Activated T-helper 17 cell treated with anti-CD3 and anti-CD28 coated beads, Interleukin-2, amount 50 U/mL, for 72 hours (primary cell): ENCODE measurements at regions not wholly inside any gene's neighbourhood (a gene's known extent, or its start where the extent isn't known, plus 50 kb on each side); places are given as distances from the start of the nearest gene placed in this dataset.
"Not testable (repeated sequence)": the region's sequence is repeated elsewhere in the genome, so short reads cannot be mapped to it uniquely, and the experiment has no call there.

Source experiments
- ATAC-seq: fragments of 150-1000 bp; cut with Tn5 transposase; replicated peaks from 2 replicates; pipeline ENCODE4 v1.10.0; 2021; ENCODE audit warnings: mild to moderate bottlenecking, moderate library complexity
- H3K27ac Mint-ChIP-seq: one replicate; pipeline ENCODE4 v1.8.0; 2022; ENCODE audit warnings: mixed read lengths
- H3K27me3 Mint-ChIP-seq: one replicate; pipeline ENCODE4 v1.8.0; 2022; ENCODE audit warnings: mixed read lengths
- H3K36me3 Mint-ChIP-seq: one replicate; pipeline ENCODE4 v1.8.0; 2022; ENCODE audit warnings: low read depth, mild to moderate bottlenecking, mixed read lengths
- H3K4me1 Mint-ChIP-seq: one replicate; pipeline ENCODE4 v1.8.0; 2022; ENCODE audit warnings: mixed read lengths
- H3K4me3 Mint-ChIP-seq: one replicate; pipeline ENCODE4 v1.8.0; 2022; ENCODE audit warnings: mild to moderate bottlenecking, mixed read lengths
- H3K9me3 Mint-ChIP-seq: one replicate; pipeline ENCODE4 v1.8.0; 2022; ENCODE audit warnings: mixed read lengths

DNA sequence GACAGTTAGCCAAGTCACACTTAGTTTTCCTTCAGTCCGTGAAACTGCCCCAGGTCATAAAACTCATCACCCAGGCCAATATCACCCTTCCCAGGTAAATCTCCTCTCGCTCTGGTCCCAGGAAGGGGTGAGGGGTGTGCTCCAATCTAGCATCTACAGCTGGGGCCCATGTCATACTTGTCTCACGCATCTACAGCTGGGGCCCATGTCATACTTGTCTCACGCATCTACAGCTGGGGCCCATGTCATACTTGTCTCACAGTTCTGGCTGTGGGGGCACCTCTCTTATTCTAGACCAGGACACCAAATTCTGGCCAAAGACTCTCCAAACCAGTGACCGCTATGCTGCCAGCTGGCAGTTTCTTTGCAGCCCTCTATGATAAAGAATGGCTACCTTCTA lies 123.3 kb upstream of the DLGAP1 start:
- Mint-ChIP-seq H3K9me3 (peaks cover 17% of the 10 kb centered on the region), H3K4me3 (no peak overlapping the region)

DNA sequence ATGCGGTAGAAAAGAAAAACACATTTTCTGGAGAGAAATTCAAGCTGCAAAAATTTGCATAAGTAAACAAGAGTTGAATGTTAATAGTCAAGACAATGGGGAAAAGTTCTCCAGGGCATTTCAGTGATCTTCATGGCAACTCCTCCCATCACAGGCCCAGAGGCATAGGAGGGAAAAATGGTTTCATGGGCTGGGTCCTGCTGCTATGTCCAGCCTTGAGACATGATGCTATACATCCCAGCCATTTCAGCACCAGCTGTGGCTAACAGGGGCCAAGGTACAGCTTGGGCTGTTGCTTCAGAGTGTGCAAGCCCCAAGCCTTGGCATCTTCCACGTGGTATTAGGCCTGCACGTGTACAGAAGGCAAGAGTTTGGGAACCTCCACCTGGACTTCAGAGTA lies 118.6 kb upstream of the DLGAP1 start:
- Mint-ChIP-seq H3K9me3 (peaks cover 26% of the 10 kb centered on the region), H3K4me3 (no peak overlapping the region), H3K36me3 (no peaks in the 10 kb centered on the region), H3K27me3 (no peaks in the 10 kb centered on the region), H3K27ac (no peak overlapping the region), H3K4me1 (no peaks in the 10 kb centered on the region)
- ATAC-seq: no peak

More for the DNA sequence above, 123.3 kb upstream of the DLGAP1 start:
- Mint-ChIP-seq H3K36me3 (no peaks in the 10 kb centered on the region), H3K4me1 (no peaks in the 10 kb centered on the region), H3K27me3 (no peaks in the 10 kb centered on the region), H3K27ac (no peak overlapping the region)
- ATAC-seq: no peak

DNA sequence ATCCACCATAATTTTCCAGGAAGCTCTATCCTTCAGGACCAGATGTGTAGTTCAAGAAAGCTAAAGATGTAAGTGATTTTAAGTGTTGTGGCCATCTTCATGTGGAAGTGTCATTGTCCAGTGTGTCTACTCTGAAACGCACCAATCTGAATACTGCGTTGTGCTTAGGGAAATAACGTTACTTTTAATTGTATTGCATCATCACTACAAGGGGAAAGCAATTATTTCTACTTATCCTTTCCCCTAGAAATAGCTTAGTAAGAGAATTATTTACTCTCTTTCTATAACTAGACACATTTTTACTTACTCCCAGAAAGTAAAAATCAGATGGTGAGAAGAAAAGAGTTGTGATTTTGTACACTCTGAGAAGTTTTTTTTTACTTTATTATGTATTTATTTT lies 102.4 kb upstream of the DLGAP1 start:
- H3K27ac Mint-ChIP-seq: no peak overlapping the region
- no peaks in the 10 kb centered on the region for H3K27me3 Mint-ChIP-seq
- no peak for ATAC-seq
- no peak overlapping the region for H3K4me3 Mint-ChIP-seq
- H3K9me3 Mint-ChIP-seq: peaks cover 5% of the 10 kb centered on the region
- H3K4me1 Mint-ChIP-seq: no peaks in the 10 kb centered on the region
- no peaks in the 10 kb centered on the region for H3K36me3 Mint-ChIP-seq

DNA sequence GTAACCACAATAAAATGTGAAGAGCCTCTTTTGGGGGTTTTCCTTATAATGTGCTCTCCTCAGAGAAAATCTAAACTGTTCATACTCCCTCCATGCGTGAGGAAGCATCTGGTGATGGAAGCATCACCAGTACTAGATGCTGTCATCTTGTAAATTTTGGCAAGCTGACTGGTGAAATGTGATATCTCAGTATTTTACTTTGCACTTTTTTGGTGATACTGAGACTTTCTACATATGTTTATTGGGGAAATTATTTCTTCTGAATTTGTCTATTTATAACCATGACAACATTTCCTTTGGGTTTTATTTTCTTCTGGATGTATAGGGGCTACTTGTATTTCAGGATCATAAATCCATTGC lies 95.9 kb upstream of the DLGAP1 start:
- Mint-ChIP-seq H3K4me1 (no peaks in the 10 kb centered on the region), H3K4me3 (no peak overlapping the region), H3K27me3 (no peaks in the 10 kb centered on the region), H3K36me3 (no peaks in the 10 kb centered on the region), H3K9me3 (no peaks in the 10 kb centered on the region), H3K27ac (no peak overlapping the region)
- ATAC-seq: no peak

- no peaks in the 10 kb centered on the region for H3K4me1 Mint-ChIP-seq
- no peak overlapping the region for H3K27ac Mint-ChIP-seq
- H3K36me3 Mint-ChIP-seq: no peaks in the 10 kb centered on the region
- H3K27me3 Mint-ChIP-seq: no peaks in the 10 kb centered on the region
- no peak overlapping the region for H3K4me3 Mint-ChIP-seq
- H3K9me3 Mint-ChIP-seq: peaks cover 6% of the 10 kb centered on the region
- ATAC-seq: no peak
Measured at GRCh38 chr18:4549164-4549872, 94.2 kb upstream of the DLGAP1 start.

DNA sequence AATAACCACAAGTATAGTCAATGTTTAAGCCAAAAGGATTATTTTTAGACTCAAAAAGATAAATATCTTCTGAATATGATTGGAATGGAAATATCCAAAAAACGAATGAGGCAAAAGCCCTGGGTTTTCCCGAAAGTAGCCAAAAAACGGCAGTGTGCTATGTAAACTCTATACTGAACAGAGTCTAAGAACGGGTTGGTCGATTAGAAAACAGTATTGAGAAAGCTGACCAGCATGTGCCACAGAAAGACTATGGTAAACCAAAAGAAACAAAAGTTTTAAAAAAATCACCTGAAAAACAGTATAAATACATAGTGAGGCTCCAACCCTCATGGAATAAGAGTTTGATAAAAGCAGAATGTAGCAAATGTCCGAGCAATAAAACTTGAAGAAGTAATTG lies 92.0 kb upstream of the DLGAP1 start:
- Mint-ChIP-seq H3K4me1 (no peaks in the 10 kb centered on the region), H3K36me3 (no peaks in the 10 kb centered on the region), H3K27ac (no peak overlapping the region), H3K9me3 (peaks cover 6% of the 10 kb centered on the region), H3K27me3 (no peaks in the 10 kb centered on the region), H3K4me3 (no peak overlapping the region)
- ATAC-seq: no peak

- no peaks in the 10 kb centered on the region for H3K27me3 Mint-ChIP-seq
- no peak overlapping the region for H3K4me3 Mint-ChIP-seq
- no peak overlapping the region for H3K27ac Mint-ChIP-seq
- peaks cover 6% of the 10 kb centered on the region for H3K9me3 Mint-ChIP-seq
- H3K36me3 Mint-ChIP-seq: no peaks in the 10 kb centered on the region
- no peaks in the 10 kb centered on the region for H3K4me1 Mint-ChIP-seq
- ATAC-seq: no peak
Measured at GRCh38 chr18:4544142-4544541, 89.0 kb upstream of the DLGAP1 start.

- Mint-ChIP-seq H3K4me1 (no peaks in the 10 kb centered on the region), H3K36me3 (no peaks in the 10 kb centered on the region), H3K27me3 (no peaks in the 10 kb centered on the region), H3K27ac (no peak overlapping the region), H3K4me3 (no peak overlapping the region), H3K9me3 (peaks cover 10% of the 10 kb centered on the region)
- ATAC-seq: no peak
Measured at GRCh38 chr18:4543711-4544110, 88.6 kb upstream of the DLGAP1 start.

GRCh38 chr18:4541588-4541987 lies 86.5 kb upstream of the DLGAP1 start:
- H3K36me3 Mint-ChIP-seq: no peaks in the 10 kb centered on the region
- no peak overlapping the region for H3K27ac Mint-ChIP-seq
- no peak overlapping the region for H3K4me3 Mint-ChIP-seq
- peaks cover 19% of the 10 kb centered on the region for H3K9me3 Mint-ChIP-seq
- H3K4me1 Mint-ChIP-seq: no peaks in the 10 kb centered on the region
- no peak for ATAC-seq
- H3K27me3 Mint-ChIP-seq: no peaks in the 10 kb centered on the region

- Mint-ChIP-seq H3K27ac (no peak overlapping the region), H3K9me3 (peaks cover 25% of the 10 kb centered on the region), H3K36me3 (no peaks in the 10 kb centered on the region), H3K27me3 (no peaks in the 10 kb centered on the region), H3K4me1 (no peaks in the 10 kb centered on the region), H3K4me3 (no peak overlapping the region)
- ATAC-seq: no peak
Measured at GRCh38 chr18:4536447-4536846, 81.3 kb upstream of the DLGAP1 start.

GRCh38 chr18:4528405-4528804 lies 73.3 kb upstream of the DLGAP1 start:
- no peak overlapping the region for H3K27ac Mint-ChIP-seq
- no peaks in the 10 kb centered on the region for H3K4me1 Mint-ChIP-seq
- peaks cover 29% of the 10 kb centered on the region for H3K9me3 Mint-ChIP-seq
- H3K4me3 Mint-ChIP-seq: no peak overlapping the region
- H3K36me3 Mint-ChIP-seq: no peaks in the 10 kb centered on the region
- H3K27me3 Mint-ChIP-seq: no peaks in the 10 kb centered on the region
- ATAC-seq: no peak

- H3K9me3 Mint-ChIP-seq: peaks cover 26% of the 10 kb centered on the region
- H3K36me3 Mint-ChIP-seq, H3K27me3 Mint-ChIP-seq, H3K4me1 Mint-ChIP-seq, H3K27ac Mint-ChIP-seq, H3K4me3 Mint-ChIP-seq, ATAC-seq: not testable (repeated sequence)
Measured at GRCh38 chr18:4527826-4528225, 72.7 kb upstream of the DLGAP1 start.

DNA sequence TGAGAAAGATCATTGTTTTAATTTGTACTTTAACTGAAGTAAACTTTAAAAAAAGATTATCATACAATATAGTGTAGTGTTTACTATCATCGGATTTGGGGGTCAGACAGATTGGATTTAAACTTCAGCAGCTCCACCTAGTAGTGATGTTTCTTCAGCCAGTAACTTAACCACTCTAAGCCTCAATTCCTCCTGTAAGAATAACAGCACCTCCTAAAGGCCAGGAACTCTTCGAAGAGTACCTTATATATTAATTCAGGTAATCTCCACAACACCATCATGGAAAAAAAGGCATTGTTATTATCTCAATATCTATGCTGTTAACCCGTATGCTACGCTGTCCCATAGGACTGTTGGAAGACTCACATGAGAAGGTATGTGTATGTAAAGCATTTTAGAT lies 69.0 kb upstream of the DLGAP1 start:
- no peaks in the 10 kb centered on the region for H3K4me1 Mint-ChIP-seq
- no peak overlapping the region for H3K4me3 Mint-ChIP-seq
- no peak overlapping the region for H3K27ac Mint-ChIP-seq
- H3K9me3 Mint-ChIP-seq: peaks cover 27% of the 10 kb centered on the region
- no peaks in the 10 kb centered on the region for H3K36me3 Mint-ChIP-seq
- no peaks in the 10 kb centered on the region for H3K27me3 Mint-ChIP-seq
- ATAC-seq: no peak

DNA sequence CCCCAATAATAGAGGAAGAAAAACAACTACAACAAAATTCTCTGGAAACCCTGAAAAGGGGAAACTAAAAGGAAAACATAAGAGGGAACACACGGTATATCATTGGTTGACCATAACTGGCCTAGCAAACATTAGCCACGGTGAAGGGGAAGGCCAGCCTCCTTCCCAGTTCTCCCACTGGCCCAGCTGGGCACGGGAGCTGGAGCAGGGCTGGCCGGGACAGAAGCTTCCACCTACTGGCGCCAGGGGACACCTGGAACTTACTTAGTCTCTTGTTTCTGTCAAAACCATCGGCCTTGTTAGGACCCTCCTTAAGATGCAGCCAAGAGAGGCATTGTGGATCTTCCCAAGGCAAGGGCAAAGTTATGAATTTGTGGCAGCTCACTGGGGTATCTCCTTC lies 56.1 kb upstream of the DLGAP1 start:
- ATAC-seq: no peak
- Mint-ChIP-seq H3K9me3 (peaks cover 11% of the 10 kb centered on the region), H3K27me3 (no peaks in the 10 kb centered on the region), H3K4me3 (no peak overlapping the region), H3K36me3 (no peaks in the 10 kb centered on the region), H3K4me1 (no peaks in the 10 kb centered on the region), H3K27ac (no peak overlapping the region)

DNA sequence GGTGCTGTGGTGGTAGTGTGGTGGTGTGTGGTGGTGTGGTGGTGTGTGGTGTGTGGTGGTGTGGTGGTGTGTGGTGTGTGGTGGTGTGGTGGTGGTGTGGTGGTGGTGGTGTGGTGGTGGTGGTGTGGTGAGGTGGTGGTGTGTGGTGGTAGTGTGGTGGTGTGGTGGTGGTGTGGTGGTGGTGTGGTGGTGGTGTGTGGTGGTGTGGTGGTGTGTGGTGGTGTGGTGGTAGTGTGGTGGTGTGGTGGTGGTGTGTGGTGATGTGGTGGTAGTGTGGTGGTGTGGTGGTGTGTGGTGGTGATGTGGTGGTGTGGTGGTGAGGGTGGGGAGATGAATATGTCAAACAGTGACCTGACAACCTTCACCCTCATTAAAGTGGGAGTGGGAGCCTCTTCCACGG lies 55.6 kb upstream of the DLGAP1 start:
- Mint-ChIP-seq H3K4me1 (no peaks in the 10 kb centered on the region), H3K4me3 (no peak overlapping the region), H3K9me3 (peaks cover 12% of the 10 kb centered on the region), H3K27me3 (no peaks in the 10 kb centered on the region), H3K36me3 (no peaks in the 10 kb centered on the region), H3K27ac (no peak overlapping the region)
- ATAC-seq: peak; percentile 18

- no peak overlapping the region for H3K27ac Mint-ChIP-seq
- no peak for ATAC-seq
- no peak overlapping the region for H3K4me3 Mint-ChIP-seq
- peaks cover 12% of the 10 kb centered on the region for H3K9me3 Mint-ChIP-seq
- H3K4me1 Mint-ChIP-seq: no peaks in the 10 kb centered on the region
- no peaks in the 10 kb centered on the region for H3K36me3 Mint-ChIP-seq
- H3K27me3 Mint-ChIP-seq: no peaks in the 10 kb centered on the region
Measured at GRCh38 chr18:4510160-4510559, 55.1 kb upstream of the DLGAP1 start.
